Endothelial cell of umbilical vein (primary cell): ENCODE measurements at regions not wholly inside any gene's neighbourhood (a gene's known extent, or its start where the extent isn't known, plus 50 kb on each side); places are given as distances from the start of the nearest gene placed in this dataset.

Experiments
- BruUV-seq: library from RNA; stranded (reverse); fragments of 400-500 nt; replicated peaks from 2 replicates; lab custom pipeline; 2021; lab: Mats Ljungman, UMichigan
- CTCF ChIA-PET: fragments of 300-600, 350-600 bp; sonication (Branson Sonifier 250); formaldehyde crosslinking; loops from one replicate; lab custom pipeline; 2021; ENCODE audit warnings: antibody characterized with exemption, inconsistent platforms; lab: Charles Lee
- POLR2A ChIA-PET: fragments of 300-600, 350-600 bp; sonication (Branson Sonifier 250); formaldehyde crosslinking; loops from one replicate; lab custom pipeline; 2021; ENCODE audit warnings: antibody characterized with exemption, inconsistent platforms; lab: Charles Lee
- DNase-seq: peaks from one replicate; pipeline ENCODE4 v3.0.0-alpha.2; 2011; ENCODE audit warnings: low read depth, low spot score
- FAIRE-seq: peaks from 2 replicates; lab custom pipeline; 2011; peaks lifted over from hg19 to GRCh38; lab: Jason Lieb, UNC
- H2AFZ ChIP-seq: 2 replicates; pipeline ENCODE4 v1.6.0; 2012; ENCODE audit warnings: low read depth, low read length, control low read depth, inconsistent platforms
- H3K27ac ChIP-seq: 2 replicates; pipeline ENCODE4 v1.5.1; 2011; ENCODE audit warnings: low read depth, mild to moderate bottlenecking, control low read depth, low read length, moderate library complexity; ENCODE audit not compliant: insufficient read depth
- H3K27me3 ChIP-seq, 2 experiments: 2 replicates each; pipeline versions ENCODE4 v1.6.0 to v1.6.1; 2011; ENCODE audit warnings: low read length in 2 of 2, mixed read lengths in 1 of 2; ENCODE audit not compliant: control insufficient read depth in 2 of 2, insufficient read depth in 2 of 2
- H3K36me3 ChIP-seq, 2 experiments: 2 replicates in 1 of 2; 3 replicates in 1 of 2; pipeline ENCODE4 v1.5.1; 2011; ENCODE audit warnings: low read length in 2 of 2, mild to moderate bottlenecking in 1 of 2, moderate library complexity in 1 of 2; ENCODE audit not compliant: control insufficient read depth in 2 of 2, insufficient read depth in 2 of 2; ENCODE audit errors: extremely low read depth in 1 of 2
- H3K4me1 ChIP-seq: 3 replicates; pipeline ENCODE4 v1.5.1; 2011; ENCODE audit warnings: mild to moderate bottlenecking, low read length; ENCODE audit not compliant: control insufficient read depth, insufficient read depth; ENCODE audit errors: extremely low read depth
- H3K4me2 ChIP-seq: 2 replicates; pipeline ENCODE4 v1.6.1; 2011; ENCODE audit warnings: low read length, control low read depth, mixed read lengths; ENCODE audit not compliant: insufficient read depth
- H3K4me3 ChIP-seq, 3 experiments: fragments of 200-600 bp in 1 of 3; sonication (generic), shearing (Covaris generic) in 1 of 3; replicated peaks in 1 of 3; 2 replicates each; pipeline ENCODE4 v1.5.1; 2011 to 2016; ENCODE audit warnings: control low read depth in 3 of 3, low read length in 3 of 3, mild to moderate bottlenecking in 2 of 3, inconsistent platforms in 1 of 3, low read depth in 1 of 3, moderate library complexity in 1 of 3; ENCODE audit not compliant: insufficient read depth in 1 of 3
- H3K79me2 ChIP-seq: 2 replicates; pipeline ENCODE4 v1.6.0; 2012; ENCODE audit warnings: low read length, inconsistent platforms; ENCODE audit not compliant: control insufficient read depth, insufficient read depth
- H3K9ac ChIP-seq: replicated peaks from 2 replicates; pipeline ENCODE3; 2011; ENCODE audit warnings: low read length, control low read depth; ENCODE audit not compliant: insufficient read depth; ENCODE audit errors: extremely low read depth
- H3K9me1 ChIP-seq: replicated peaks from 3 replicates; pipeline ENCODE4 v1.6.0; 2011; ENCODE audit warnings: mild to moderate bottlenecking, low read length; ENCODE audit not compliant: control insufficient read depth, insufficient read depth; ENCODE audit errors: extremely low read depth
- H3K9me3 ChIP-seq: replicated peaks from 2 replicates; pipeline ENCODE4 v1.5.1; 2012; ENCODE audit warnings: low read length, inconsistent platforms; ENCODE audit not compliant: control insufficient read depth, insufficient read depth
- H4K20me1 ChIP-seq: replicated peaks from 2 replicates; pipeline ENCODE3; 2011; ENCODE audit warnings: mild to moderate bottlenecking, low read length; ENCODE audit not compliant: control insufficient read depth, insufficient read depth; ENCODE audit errors: extremely low read depth
- CTCF ChIP-seq, 2 donors: IDR thresholded peaks; 1 replicate in 1 of 2; 2 replicates in 1 of 2; pipeline ENCODE4 v1.5.1; 2011; ENCODE audit warnings: low read length in 2 of 2, mild to moderate bottlenecking in 2 of 2, moderate library complexity in 2 of 2, control low read depth in 1 of 2, inconsistent platforms in 1 of 2, low read depth in 1 of 2; ENCODE audit not compliant: insufficient read depth in 1 of 2; ENCODE audit errors: extremely low read depth in 1 of 2
- EZH2 ChIP-seq: IDR thresholded peaks from 2 replicates; pipeline ENCODE4 v1.6.1; 2012; ENCODE audit warnings: borderline replicate concordance, low read depth, mild to moderate bottlenecking, moderate library complexity, low read length, inconsistent platforms; ENCODE audit not compliant: severe bottlenecking
- FOS ChIP-seq: IDR thresholded peaks from 2 replicates; pipeline ENCODE4 v1.6.1; 2011; ENCODE audit warnings: mild to moderate bottlenecking, low read length, moderate library complexity, borderline replicate concordance; ENCODE audit not compliant: insufficient read depth
- GATA2 ChIP-seq: IDR thresholded peaks from 2 replicates; pipeline ENCODE4 v1.7.0; 2011; ENCODE audit warnings: low read depth, mild to moderate bottlenecking, moderate library complexity, mixed read lengths, low read length; ENCODE audit not compliant: insufficient read length, insufficient read depth
- JUN ChIP-seq: IDR thresholded peaks from 2 replicates; pipeline ENCODE4 v1.6.1; 2011; ENCODE audit warnings: borderline replicate concordance, low read depth; ENCODE audit not compliant: insufficient read length, insufficient read depth
- MAX ChIP-seq: IDR thresholded peaks from 2 replicates; pipeline ENCODE4 v1.6.1; 2011; ENCODE audit not compliant: insufficient read depth, insufficient read length
- MYC ChIP-seq: IDR thresholded peaks from one replicate; pipeline ENCODE4 v1.6.1; 2011; ENCODE audit warnings: mild to moderate bottlenecking, low read depth, low read length
- POLR2A ChIP-seq: IDR thresholded peaks from 2 replicates; pipeline ENCODE4 v1.6.1; 2012; ENCODE audit warnings: low read depth, mild to moderate bottlenecking, control low read depth, low read length
- POLR2AphosphoS5 ChIP-seq: IDR thresholded peaks from 2 replicates; pipeline ENCODE4 v1.6.1; 2012; ENCODE audit warnings: low read depth, mild to moderate bottlenecking, control low read depth, low read length, moderate library complexity; ENCODE audit not compliant: insufficient read depth
- dilution Hi-C: fragments of 300-500 bp; cut with MboI; formaldehyde crosslinking; loops from one replicate; pipeline ENCODE4 v1.15.0; 2019; ENCODE audit warnings: low sequenced_read_pairs; ENCODE audit not compliant: extremely low pct_ligation_motif_present
- intact Hi-C: fragments of 100-400 bp; cut with micrococcal nuclease; formaldehyde crosslinking; loops from one replicate; pipeline ENCODE4 v1.10.0; 2022

- FAIRE-seq (no peak), DNase-seq (no peak)
- Histone ChIP-seq H4K20me1 (no peaks in the 10 kb centered on the region), H3K79me2 (no peaks in the 10 kb centered on the region), H3K9me1 (no peaks in the 10 kb centered on the region), H3K4me2 (no peak overlapping the region), H3K36me3 (no peaks in the 10 kb centered on the region), H3K9ac (no peak overlapping the region), H3K9me3 (no peaks in the 10 kb centered on the region), H3K4me3 (no peak overlapping the region), H3K27me3 (no peaks in the 10 kb centered on the region), H3K4me1 (no peaks in the 10 kb centered on the region), H3K27ac (no peak overlapping the region), H2AFZ (no peak overlapping the region)
- POLR2A ChIA-PET = no interaction called here
- CTCF ChIA-PET = no interaction called here
- dilution Hi-C loops (no loop called here), intact Hi-C loops (no loop called here)
- TF ChIP-seq POLR2AphosphoS5 (no peak), JUN (no peak), EZH2 (no peak), GATA2 (no peak), POLR2A (no peak), CTCF (IDR thresholded peaks at IDR 0.05; ENCODE audit: extremely low read depth in 1 of 2, insufficient read depth in 1 of 2, low read depth in 1 of 2, low read length in 2 of 2) (no peak), MYC (no peak), MAX (no peak), FOS (no peak)
- BruUV-seq = no TSS peak
Observed at GRCh38 chr4:159722918-159723317, 620.0 kb downstream of the RAPGEF2 start.
